ENCODE measurements at regions not wholly inside any gene's neighbourhood (a gene's known extent, or its start where the extent isn't known, plus 50 kb on each side); places are given as distances from the start of the nearest gene placed in this dataset.

DNA sequence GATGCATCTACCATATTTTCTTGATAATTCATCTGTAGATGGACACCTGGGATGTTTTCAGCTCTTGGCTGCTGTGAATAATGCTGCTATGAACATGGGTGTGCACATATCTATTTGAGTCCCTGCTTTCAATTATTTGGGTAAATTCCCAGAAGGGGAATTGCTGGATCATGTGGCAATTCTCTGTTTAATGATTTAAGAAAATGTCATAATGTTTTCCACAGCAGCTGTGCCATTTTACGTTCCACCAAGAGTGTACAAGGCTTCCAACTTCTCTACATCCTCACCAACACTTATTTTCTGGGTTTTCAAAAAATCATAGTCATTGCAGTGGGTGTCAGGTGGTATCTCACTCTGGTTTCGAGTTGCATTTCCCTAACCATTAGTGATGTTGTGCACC lies 64.4 kb downstream of the NSMCE3 start:
- TF ChIP-seq, protein P1, sequence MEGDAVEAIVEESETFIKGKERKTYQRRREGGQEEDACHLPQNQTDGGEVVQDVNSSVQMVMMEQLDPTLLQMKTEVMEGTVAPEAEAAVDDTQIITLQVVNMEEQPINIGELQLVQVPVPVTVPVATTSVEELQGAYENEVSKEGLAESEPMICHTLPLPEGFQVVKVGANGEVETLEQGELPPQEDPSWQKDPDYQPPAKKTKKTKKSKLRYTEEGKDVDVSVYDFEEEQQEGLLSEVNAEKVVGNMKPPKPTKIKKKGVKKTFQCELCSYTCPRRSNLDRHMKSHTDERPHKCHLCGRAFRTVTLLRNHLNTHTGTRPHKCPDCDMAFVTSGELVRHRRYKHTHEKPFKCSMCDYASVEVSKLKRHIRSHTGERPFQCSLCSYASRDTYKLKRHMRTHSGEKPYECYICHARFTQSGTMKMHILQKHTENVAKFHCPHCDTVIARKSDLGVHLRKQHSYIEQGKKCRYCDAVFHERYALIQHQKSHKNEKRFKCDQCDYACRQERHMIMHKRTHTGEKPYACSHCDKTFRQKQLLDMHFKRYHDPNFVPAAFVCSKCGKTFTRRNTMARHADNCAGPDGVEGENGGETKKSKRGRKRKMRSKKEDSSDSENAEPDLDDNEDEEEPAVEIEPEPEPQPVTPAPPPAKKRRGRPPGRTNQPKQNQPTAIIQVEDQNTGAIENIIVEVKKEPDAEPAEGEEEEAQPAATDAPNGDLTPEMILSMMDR (IDR thresholded peaks at IDR 0.05; ENCODE audit: low read depth, low read length): no peak
- TF ChIP-seq, protein P2, sequence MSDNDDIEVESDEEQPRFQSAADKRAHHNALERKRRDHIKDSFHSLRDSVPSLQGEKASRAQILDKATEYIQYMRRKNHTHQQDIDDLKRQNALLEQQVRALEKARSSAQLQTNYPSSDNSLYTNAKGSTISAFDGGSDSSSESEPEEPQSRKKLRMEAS (IDR thresholded peaks at IDR 0.05; ENCODE audit: low read depth, low read length): no peak
- TF ChIP-seq POLR2A (IDR thresholded peaks at IDR 0.05; ENCODE audit: extremely low read depth, insufficient read length): no peak
